CD4-positive, alpha-beta T cell (primary cell): ENCODE measurements at regions not wholly inside any gene's neighbourhood (a gene's known extent, or its start where the extent isn't known, plus 50 kb on each side); places are given as distances from the start of the nearest gene placed in this dataset.

Experiments
- ATAC-seq: fragments of 200-7000 bp; cut with Tn5 transposase; one replicate; pipeline ENCODE4 v1.10.0; 2022; ENCODE audit warnings: mild to moderate bottlenecking; ENCODE audit not compliant: poor library complexity
- CTCF ChIA-PET: fragments of 350-600 bp; sonication (Branson Sonifier 250); formaldehyde crosslinking; loops from one replicate; lab custom pipeline; 2021; ENCODE audit warnings: antibody characterized with exemption, inconsistent platforms; lab: Charles Lee
- POLR2A ChIA-PET: fragments of 350-600 bp; sonication (Branson Sonifier 250); formaldehyde crosslinking; loops from one replicate; lab custom pipeline; 2021; ENCODE audit warnings: antibody characterized with exemption, inconsistent platforms; lab: Charles Lee
- DNase-seq, 14 experiments: peaks; one replicate each; pipeline ENCODE4 v3.0.0-alpha.2; 2013 to 2020; ENCODE audit warnings: mixed read lengths in 2 of 14
- H3K27ac ChIP-seq, 2 donors: one replicate each; pipeline versions ENCODE4 v1.5.1 to v1.7.0; 2013; ENCODE audit warnings: low read length in 2 of 2, low read depth in 1 of 2, mild to moderate bottlenecking in 1 of 2
- H3K27me3 ChIP-seq, 2 experiments: 1 replicate in 1 of 2; 2 replicates in 1 of 2; pipeline versions ENCODE4 v1.6.1 to v1.7.0; 2013; ENCODE audit warnings: low read length in 2 of 2, control low read depth in 1 of 2, mild to moderate bottlenecking in 1 of 2, moderate library complexity in 1 of 2; ENCODE audit not compliant: insufficient read depth in 2 of 2, control insufficient read depth in 1 of 2
- H3K36me3 ChIP-seq: one replicate; pipeline ENCODE4 v1.6.1; 2013; ENCODE audit warnings: low read length, control low read depth; ENCODE audit not compliant: insufficient read depth
- H3K4me1 ChIP-seq: one replicate; pipeline ENCODE4 v1.6.1; 2013; ENCODE audit warnings: low read length, control low read depth; ENCODE audit not compliant: insufficient read depth
- H3K4me3 ChIP-seq: one replicate; pipeline ENCODE4 v1.5.1; 2013; ENCODE audit warnings: mild to moderate bottlenecking, low read length, moderate library complexity
- H3K9me3 ChIP-seq, 2 experiments: 1 replicate in 1 of 2; 2 replicates in 1 of 2; pipeline versions ENCODE4 v1.6.1 to v1.7.0; 2013; ENCODE audit warnings: low read length in 2 of 2, mild to moderate bottlenecking in 2 of 2, control low read depth in 1 of 2, moderate library complexity in 1 of 2; ENCODE audit not compliant: control insufficient read depth in 1 of 2, insufficient read depth in 1 of 2
- H3K27ac Mint-ChIP-seq: one replicate; pipeline ENCODE4 v1.8.0; 2020; ENCODE audit warnings: mixed read lengths
- H3K27me3 Mint-ChIP-seq: one replicate; pipeline ENCODE4 v1.8.0; 2021; ENCODE audit warnings: mixed read lengths
- H3K36me3 Mint-ChIP-seq: one replicate; pipeline ENCODE4 v1.8.0; 2021; ENCODE audit warnings: low read depth, mixed read lengths
- H3K4me1 Mint-ChIP-seq: one replicate; pipeline ENCODE4 v1.8.0; 2021; ENCODE audit warnings: low read depth, mixed read lengths
- H3K4me3 Mint-ChIP-seq: one replicate; pipeline ENCODE4 v1.8.0; 2020; ENCODE audit warnings: mild to moderate bottlenecking, mixed read lengths
- H3K9me3 Mint-ChIP-seq: one replicate; pipeline ENCODE4 v1.8.0; 2020; ENCODE audit warnings: mixed read lengths
- intact Hi-C, 2 experiments: fragments of 100-400 bp; cut with DNase I in 1 of 2; cut with micrococcal nuclease in 1 of 2; formaldehyde crosslinking; loops; one replicate each; pipeline versions ENCODE4 v1.15.1 to v1.9.0; 2023 to 2025; cut with DNase I, micrococcal nuclease
- TF ChIP-seq, protein P1 (sequence below): fragments of 200-600 bp; IDR thresholded peaks from one replicate; pipeline ENCODE4 v1.8.0; 2022; ENCODE audit warnings: antibody characterized with exemption, mild to moderate bottlenecking

DNA sequence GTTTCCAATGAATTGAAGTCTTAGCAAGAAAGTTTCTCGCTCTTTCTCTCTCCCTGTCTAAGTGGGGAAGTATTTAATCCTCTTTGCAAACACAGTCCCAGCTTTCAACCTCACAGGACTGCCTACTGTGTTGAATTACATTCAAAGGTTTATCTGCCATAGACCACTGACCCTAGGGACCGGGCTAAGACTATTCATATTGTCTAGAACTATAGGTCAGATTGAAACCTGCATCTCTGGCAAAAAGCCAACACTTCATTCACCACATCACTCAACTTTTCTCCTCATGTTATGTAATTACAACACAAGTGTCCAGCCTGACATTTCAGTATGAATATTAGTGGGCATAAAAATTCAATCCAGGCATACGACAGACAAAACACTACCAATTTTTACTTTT is 314.7 kb upstream of the RSPO3 start:
- TF ChIP-seq, protein P1, sequence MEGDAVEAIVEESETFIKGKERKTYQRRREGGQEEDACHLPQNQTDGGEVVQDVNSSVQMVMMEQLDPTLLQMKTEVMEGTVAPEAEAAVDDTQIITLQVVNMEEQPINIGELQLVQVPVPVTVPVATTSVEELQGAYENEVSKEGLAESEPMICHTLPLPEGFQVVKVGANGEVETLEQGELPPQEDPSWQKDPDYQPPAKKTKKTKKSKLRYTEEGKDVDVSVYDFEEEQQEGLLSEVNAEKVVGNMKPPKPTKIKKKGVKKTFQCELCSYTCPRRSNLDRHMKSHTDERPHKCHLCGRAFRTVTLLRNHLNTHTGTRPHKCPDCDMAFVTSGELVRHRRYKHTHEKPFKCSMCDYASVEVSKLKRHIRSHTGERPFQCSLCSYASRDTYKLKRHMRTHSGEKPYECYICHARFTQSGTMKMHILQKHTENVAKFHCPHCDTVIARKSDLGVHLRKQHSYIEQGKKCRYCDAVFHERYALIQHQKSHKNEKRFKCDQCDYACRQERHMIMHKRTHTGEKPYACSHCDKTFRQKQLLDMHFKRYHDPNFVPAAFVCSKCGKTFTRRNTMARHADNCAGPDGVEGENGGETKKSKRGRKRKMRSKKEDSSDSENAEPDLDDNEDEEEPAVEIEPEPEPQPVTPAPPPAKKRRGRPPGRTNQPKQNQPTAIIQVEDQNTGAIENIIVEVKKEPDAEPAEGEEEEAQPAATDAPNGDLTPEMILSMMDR, result no peak
- Histone ChIP-seq H3K9me3 (no peaks in the 10 kb centered on the region), H3K36me3 (no peaks in the 10 kb centered on the region), H3K27me3 (peaks cover 0 to 4% of the 10 kb centered on the region in 2 experiments), H3K4me1 (no peaks in the 10 kb centered on the region), H3K4me3 (no peak overlapping the region), H3K27ac (no peak overlapping the region)
- H3K9me3 Mint-ChIP-seq, result no peaks in the 10 kb centered on the region
- no peak overlapping the region for H3K27ac Mint-ChIP-seq
- intact Hi-C loops, result no loop called here
- H3K4me3 Mint-ChIP-seq, result no peak overlapping the region
- H3K36me3 Mint-ChIP-seq, result no peaks in the 10 kb centered on the region
- no peak for ATAC-seq
- no peaks in the 10 kb centered on the region for H3K4me1 Mint-ChIP-seq
- H3K27me3 Mint-ChIP-seq, result peaks cover 4% of the 10 kb centered on the region
- CTCF ChIA-PET, result no interaction called here
- no peak for DNase-seq
- POLR2A ChIA-PET, result no interaction called here

DNA sequence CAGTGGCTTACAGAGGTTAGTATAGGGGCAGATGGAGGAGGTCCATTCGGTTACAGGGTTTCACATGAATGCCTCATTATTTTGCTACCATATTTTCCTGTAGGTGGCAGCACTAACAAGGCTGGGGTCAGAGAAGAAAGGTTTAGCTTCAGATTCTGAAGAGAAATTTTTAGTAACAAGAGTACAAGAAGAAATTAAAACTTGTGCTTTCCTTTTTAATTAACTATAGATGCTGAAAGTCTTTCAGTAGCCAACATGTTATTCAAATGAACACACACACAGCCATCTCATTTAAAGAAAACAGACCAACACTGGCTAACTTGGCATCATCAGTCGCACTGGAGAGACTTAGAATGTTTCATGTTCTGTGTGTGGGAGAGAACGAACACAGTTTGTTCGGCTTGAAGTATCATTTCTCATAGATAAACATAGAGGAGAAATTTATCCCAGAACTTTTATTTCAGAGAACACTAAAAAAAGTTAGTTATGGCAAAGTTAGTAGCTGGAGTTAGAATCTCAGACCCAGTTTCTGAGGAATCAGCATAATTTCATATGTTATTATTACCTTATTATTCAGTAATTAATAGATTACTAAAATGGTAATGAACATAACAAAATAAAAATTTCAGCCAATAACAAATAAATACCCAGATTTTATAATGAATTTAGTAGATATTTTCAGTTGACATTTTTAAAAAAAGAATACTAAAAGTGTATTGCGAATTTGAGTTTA is 314.0 kb upstream of the RSPO3 start:
- Histone ChIP-seq H3K9me3 (no peaks in the 10 kb centered on the region), H3K4me1 (no peaks in the 10 kb centered on the region), H3K27me3 (peaks cover 0 to 4% of the 10 kb centered on the region in 2 experiments), H3K4me3 (no peak overlapping the region), H3K36me3 (no peaks in the 10 kb centered on the region), H3K27ac (no peak overlapping the region)
- CTCF ChIA-PET, result no interaction called here
- DNase-seq, result peak in 3 of 14 experiments; percentile 2 to 9 (median 3)
- TF ChIP-seq, protein P1, result no peak
- Mint-ChIP-seq H3K27me3 (peaks cover 4% of the 10 kb centered on the region), H3K27ac (no peak overlapping the region), H3K9me3 (no peaks in the 10 kb centered on the region), H3K4me3 (no peak overlapping the region), H3K36me3 (no peaks in the 10 kb centered on the region), H3K4me1 (no peaks in the 10 kb centered on the region)
- no peak for ATAC-seq
- intact Hi-C loops, result no loop called here
- POLR2A ChIA-PET, result no interaction called here

DNA sequence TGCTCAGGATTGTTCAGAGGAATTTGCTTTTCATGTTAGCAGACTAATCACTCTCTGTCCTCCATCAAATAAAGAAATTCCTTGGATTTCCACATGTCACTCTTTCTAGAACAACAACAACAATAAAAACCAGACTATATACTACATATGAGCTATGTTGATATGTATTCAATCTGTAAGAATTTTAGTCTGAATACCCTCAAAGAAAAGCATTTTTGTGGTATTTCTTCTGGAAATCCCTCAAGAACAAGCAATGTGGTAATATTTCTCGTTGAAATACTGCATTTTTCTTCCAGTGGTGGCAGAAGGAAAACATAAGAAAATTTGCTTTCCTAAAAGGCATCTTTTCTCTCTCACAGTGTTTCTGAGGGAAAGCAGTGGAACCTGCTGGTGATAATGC is 312.6 kb upstream of the RSPO3 start:
- ATAC-seq (no peak), DNase-seq (no peak)
- Histone ChIP-seq H3K9me3 (no peaks in the 10 kb centered on the region), H3K36me3 (no peaks in the 10 kb centered on the region), H3K4me3 (no peak overlapping the region), H3K4me1 (no peaks in the 10 kb centered on the region), H3K27ac (no peak overlapping the region), H3K27me3 (peaks cover 0 to 4% of the 10 kb centered on the region in 2 experiments)
- POLR2A ChIA-PET, result no interaction called here
- intact Hi-C loops, result no loop called here
- Mint-ChIP-seq H3K9me3 (no peaks in the 10 kb centered on the region), H3K36me3 (no peaks in the 10 kb centered on the region), H3K27me3 (peaks cover 4% of the 10 kb centered on the region), H3K4me3 (no peak overlapping the region), H3K4me1 (no peaks in the 10 kb centered on the region), H3K27ac (no peak overlapping the region)
- TF ChIP-seq, protein P1, result no peak
- CTCF ChIA-PET, result no interaction called here
